Transverse colon (tissue), 3 donors: ENCODE measurements at regions not wholly inside any gene's neighbourhood (a gene's known extent, or its start where the extent isn't known, plus 50 kb on each side); places are given as distances from the start of the nearest gene placed in this dataset.

Source experiments
- CTCF ChIP-seq, 5 experiments: fragments of 200-600 bp in 3 of 5; fragments of 450-650 bp in 2 of 5; sonication (generic) in 3 of 5; IDR thresholded peaks; 1 replicate in 2 of 5; 2 replicates in 3 of 5; pipeline ENCODE4 v1.5.1; 2016 to 2017; ENCODE audit warnings: antibody characterized with exemption in 5 of 5, inconsistent platforms in 3 of 5, mild to moderate bottlenecking in 2 of 5, moderate library complexity in 1 of 5
- POLR2A ChIP-seq: fragments of 450-650 bp; IDR thresholded peaks from one replicate; pipeline ENCODE4 v1.6.1; 2016; ENCODE audit warnings: antibody characterized with exemption, mild to moderate bottlenecking, moderate library complexity

- no peak for TF ChIP-seq POLR2A
- TF ChIP-seq CTCF (IDR thresholded peaks at IDR 0.05) = no peak
These were observed 652.5 kb upstream of the NECTIN3 start for GRCh38 chr3:110419096-110419495.
